Left lung (tissue), 4 donors: ENCODE measurements at regions not wholly inside any gene's neighbourhood (a gene's known extent, or its start where the extent isn't known, plus 50 kb on each side); places are given as distances from the start of the nearest gene placed in this dataset.
A peak's percentile ranks its signal among the peaks of the same experiment; 100 is the strongest.

Experiments
- ATAC-seq: fragments of 200-7000 bp; cut with Tn5 transposase; one replicate; pipeline ENCODE4 v1.9.1; 2020; ENCODE audit warnings: moderate library complexity
- DNase-seq, 4 donors: peaks; one replicate each; pipeline ENCODE4 v3.0.0-alpha.2; 2013 to 2020
- H3K27ac ChIP-seq, 2 donors: fragments of 200-600 bp; sonication (generic) in 1 of 2; one replicate each; pipeline versions ENCODE4 v1.5.0 to v1.8.0; 2020 to 2021
- H3K27me3 ChIP-seq, 2 donors: fragments of 200-600 bp; sonication (generic) in 1 of 2; one replicate each; pipeline versions ENCODE4 v1.5.0 to v1.8.0; 2020 to 2021
- H3K36me3 ChIP-seq, 2 donors: fragments of 200-600 bp; sonication (generic) in 1 of 2; one replicate each; pipeline versions ENCODE4 v1.5.0 to v1.8.0; 2020 to 2021
- H3K4me1 ChIP-seq, 2 donors: fragments of 200-600 bp; one replicate each; pipeline ENCODE4 v1.8.0; 2021
- H3K4me3 ChIP-seq, 2 donors: fragments of 200-600 bp; sonication (generic) in 1 of 2; one replicate each; pipeline versions ENCODE4 v1.5.0 to v1.8.0; 2020 to 2021; ENCODE audit warnings: mild to moderate bottlenecking in 1 of 2
- H3K9me3 ChIP-seq, 2 donors: fragments of 200-600 bp; sonication (generic) in 1 of 2; one replicate each; pipeline versions ENCODE4 v1.5.0 to v1.8.0; 2020 to 2021
- intact Hi-C, 2 donors: fragments of 100-400 bp; cut with DNase I; formaldehyde crosslinking; loops; one replicate each; pipeline versions ENCODE4 v1.11.2 to v1.14.2; 2022
- TF ChIP-seq, protein P1 (sequence below), 2 donors: fragments of 200-600 bp; sonication (generic) in 1 of 2; IDR thresholded peaks; one replicate each; pipeline versions ENCODE4 v1.5.0 to v1.8.0; 2021; ENCODE audit warnings: antibody characterized with exemption in 2 of 2
- donor health status: DM: no; HTN: yes; CAD: no.
- donor health status: DM: no; HTN: no; CAD: no.

DNA sequence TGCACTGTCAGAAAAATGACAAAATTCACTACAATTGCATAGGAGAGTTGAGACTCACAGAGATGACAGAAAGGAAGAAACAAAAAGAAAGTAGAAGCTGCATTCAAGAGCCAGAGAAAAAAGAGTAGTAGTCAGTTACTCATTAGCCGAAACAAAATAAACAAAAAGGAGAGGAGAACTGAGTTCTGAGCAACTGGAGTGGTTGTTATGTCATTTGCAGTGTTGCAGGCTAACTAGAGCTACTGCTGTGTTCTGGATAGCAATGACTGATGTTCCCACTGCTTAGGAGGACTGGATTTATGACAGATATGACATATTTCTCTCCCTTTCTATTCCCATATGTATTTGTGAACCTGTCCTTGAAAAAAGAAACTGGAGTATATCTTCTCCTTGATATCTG is 482.6 kb downstream of the RFC3 start:
- TF ChIP-seq, protein P1, sequence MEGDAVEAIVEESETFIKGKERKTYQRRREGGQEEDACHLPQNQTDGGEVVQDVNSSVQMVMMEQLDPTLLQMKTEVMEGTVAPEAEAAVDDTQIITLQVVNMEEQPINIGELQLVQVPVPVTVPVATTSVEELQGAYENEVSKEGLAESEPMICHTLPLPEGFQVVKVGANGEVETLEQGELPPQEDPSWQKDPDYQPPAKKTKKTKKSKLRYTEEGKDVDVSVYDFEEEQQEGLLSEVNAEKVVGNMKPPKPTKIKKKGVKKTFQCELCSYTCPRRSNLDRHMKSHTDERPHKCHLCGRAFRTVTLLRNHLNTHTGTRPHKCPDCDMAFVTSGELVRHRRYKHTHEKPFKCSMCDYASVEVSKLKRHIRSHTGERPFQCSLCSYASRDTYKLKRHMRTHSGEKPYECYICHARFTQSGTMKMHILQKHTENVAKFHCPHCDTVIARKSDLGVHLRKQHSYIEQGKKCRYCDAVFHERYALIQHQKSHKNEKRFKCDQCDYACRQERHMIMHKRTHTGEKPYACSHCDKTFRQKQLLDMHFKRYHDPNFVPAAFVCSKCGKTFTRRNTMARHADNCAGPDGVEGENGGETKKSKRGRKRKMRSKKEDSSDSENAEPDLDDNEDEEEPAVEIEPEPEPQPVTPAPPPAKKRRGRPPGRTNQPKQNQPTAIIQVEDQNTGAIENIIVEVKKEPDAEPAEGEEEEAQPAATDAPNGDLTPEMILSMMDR (IDR thresholded peaks at IDR 0.05): no peak
- Histone ChIP-seq H3K36me3 (no peaks in the 10 kb centered on the region), H3K9me3 (peaks cover 0 to 10% of the 10 kb centered on the region in 2 donors), H3K4me3 (no peak overlapping the region), H3K27ac (no peak overlapping the region), H3K27me3 (no peaks in the 10 kb centered on the region), H3K4me1 (no peaks in the 10 kb centered on the region)
- no peak for DNase-seq
- peak; percentile 94 for ATAC-seq
- intact Hi-C loops: no loop called here

DNA sequence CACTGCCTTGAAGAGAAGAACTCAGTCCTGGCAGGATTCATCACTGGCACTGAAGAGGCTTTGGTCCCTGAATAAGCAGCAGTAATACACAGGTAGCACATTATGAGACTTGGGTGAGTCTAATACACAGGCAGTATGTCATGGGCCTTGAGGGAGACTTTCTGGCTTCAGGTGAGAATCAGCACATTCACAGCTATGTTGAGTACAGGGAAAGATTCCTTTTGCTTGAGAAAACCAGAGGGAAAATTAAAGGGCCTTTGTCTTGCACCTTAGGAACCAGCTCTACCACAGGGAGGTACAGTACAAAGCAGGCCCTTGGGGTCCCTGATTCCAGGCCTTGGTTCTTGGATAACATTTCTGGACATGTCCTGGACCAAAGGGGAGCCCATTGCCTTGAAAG is 484.6 kb downstream of the RFC3 start:
- H3K36me3 ChIP-seq: no peaks in the 10 kb centered on the region
- ATAC-seq (no peak), DNase-seq (no peak)
- no peaks in the 10 kb centered on the region for H3K27me3 ChIP-seq
- no peak overlapping the region for H3K27ac ChIP-seq
- no peaks in the 10 kb centered on the region for H3K4me1 ChIP-seq
- H3K4me3 ChIP-seq: no peak overlapping the region
- intact Hi-C loops: no loop called here
- TF ChIP-seq, protein P1 (IDR thresholded peaks at IDR 0.05): no peak
- peaks cover 0 to 10% of the 10 kb centered on the region in 2 donors for H3K9me3 ChIP-seq

DNA sequence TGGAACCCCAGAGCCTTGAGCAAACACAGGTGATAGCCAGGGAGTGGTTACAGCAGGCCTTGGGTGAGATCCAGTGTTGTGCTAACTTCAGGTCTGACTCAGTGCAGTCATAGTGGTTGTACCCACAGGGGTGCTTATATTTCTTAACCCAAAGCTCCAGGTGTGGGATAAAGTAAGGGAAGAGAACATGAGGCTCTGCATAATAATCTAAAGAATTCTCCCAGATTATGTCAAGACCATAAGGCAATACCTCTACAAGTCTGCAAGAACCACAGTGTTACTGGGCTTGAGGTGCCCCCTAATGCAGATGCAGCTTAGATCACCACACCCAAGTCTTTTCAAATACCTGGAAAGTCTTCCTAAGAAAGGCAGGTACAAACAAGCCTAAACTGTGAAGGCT is 485.4 kb downstream of the RFC3 start:
- no peak overlapping the region for H3K4me3 ChIP-seq
- no peak overlapping the region for H3K27ac ChIP-seq
- no peaks in the 10 kb centered on the region for H3K36me3 ChIP-seq
- no peaks in the 10 kb centered on the region for H3K27me3 ChIP-seq
- intact Hi-C loops: no loop called here
- no peaks in the 10 kb centered on the region for H3K4me1 ChIP-seq
- peak; percentile 21 for ATAC-seq
- peaks cover 0 to 10% of the 10 kb centered on the region in 2 donors for H3K9me3 ChIP-seq
- TF ChIP-seq, protein P1 (IDR thresholded peaks at IDR 0.05): no peak
- no peak for DNase-seq

DNA sequence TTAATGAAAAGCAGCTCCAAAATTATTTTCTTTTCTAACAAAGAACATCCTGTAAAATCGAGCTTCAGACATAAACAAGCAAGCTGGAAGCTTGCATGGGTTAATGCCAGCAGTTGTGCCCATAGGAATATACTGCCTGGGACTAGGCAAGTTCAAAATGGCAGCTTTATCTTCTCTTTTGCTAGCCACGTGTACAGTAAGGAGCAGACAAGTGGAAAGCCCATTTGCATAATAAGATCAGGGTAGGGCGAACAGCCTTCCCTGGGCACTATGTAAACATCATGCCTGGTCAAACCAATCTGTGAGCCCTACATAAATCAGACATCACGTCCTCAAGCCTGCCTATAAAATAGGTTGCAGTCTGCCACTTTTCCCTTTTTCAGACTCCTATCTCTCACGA is 489.7 kb downstream of the RFC3 start:
- Histone ChIP-seq H3K4me3 (no peak overlapping the region), H3K9me3 (peaks cover 0 to 7% of the 10 kb centered on the region in 2 donors), H3K27me3 (no peaks in the 10 kb centered on the region), H3K4me1 (no peaks in the 10 kb centered on the region), H3K36me3 (no peaks in the 10 kb centered on the region), H3K27ac (no peak overlapping the region)
- ATAC-seq (no peak), DNase-seq (no peak)
- TF ChIP-seq, protein P1 (IDR thresholded peaks at IDR 0.05): no peak
- intact Hi-C loops: no loop called here

DNA sequence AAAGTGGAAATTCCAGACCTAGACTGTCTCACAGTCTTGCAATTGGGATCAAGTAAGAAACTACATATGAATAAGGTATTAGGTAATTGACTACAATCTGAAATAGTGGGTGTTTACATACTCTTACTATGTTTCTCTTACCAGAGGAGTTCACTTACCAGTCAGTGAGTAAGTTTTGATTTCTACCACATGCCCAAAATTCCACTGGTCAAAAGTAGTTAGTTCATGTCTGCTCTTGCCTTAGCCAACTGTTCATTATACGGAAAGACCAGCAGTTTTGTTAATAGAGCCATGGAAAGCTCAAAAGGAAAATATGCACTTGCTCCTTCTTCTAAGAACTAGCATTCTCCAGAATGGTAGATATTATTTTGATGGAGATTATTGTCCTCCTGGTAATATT is 490.8 kb downstream of the RFC3 start:
- TF ChIP-seq, protein P1 (IDR thresholded peaks at IDR 0.05): no peak
- intact Hi-C loops: no loop called here
- ATAC-seq: no peak

More for the DNA sequence above, 490.8 kb downstream of the RFC3 start:
- H3K27ac ChIP-seq: no peak overlapping the region
- H3K9me3 ChIP-seq: peaks cover 0 to 3% of the 10 kb centered on the region in 2 donors
- no peaks in the 10 kb centered on the region for H3K27me3 ChIP-seq
- no peaks in the 10 kb centered on the region for H3K36me3 ChIP-seq
- no peak overlapping the region for H3K4me3 ChIP-seq
- no peak for DNase-seq
- H3K4me1 ChIP-seq: no peaks in the 10 kb centered on the region
